Hematopoietic multipotent progenitor cell treated with erythropoietin and hydrocortisone succinate and interleukin-3 and kit ligand, for 17 days (in vitro differentiated cells): ENCODE measurements at regions not wholly inside any gene's neighbourhood (a gene's known extent, or its start where the extent isn't known, plus 50 kb on each side); places are given as distances from the start of the nearest gene placed in this dataset.

Experiments used
- DNase-seq: peaks from one replicate; pipeline ENCODE4 v3.0.0-alpha.2; 2015; ENCODE audit warnings: low spot score

DNA sequence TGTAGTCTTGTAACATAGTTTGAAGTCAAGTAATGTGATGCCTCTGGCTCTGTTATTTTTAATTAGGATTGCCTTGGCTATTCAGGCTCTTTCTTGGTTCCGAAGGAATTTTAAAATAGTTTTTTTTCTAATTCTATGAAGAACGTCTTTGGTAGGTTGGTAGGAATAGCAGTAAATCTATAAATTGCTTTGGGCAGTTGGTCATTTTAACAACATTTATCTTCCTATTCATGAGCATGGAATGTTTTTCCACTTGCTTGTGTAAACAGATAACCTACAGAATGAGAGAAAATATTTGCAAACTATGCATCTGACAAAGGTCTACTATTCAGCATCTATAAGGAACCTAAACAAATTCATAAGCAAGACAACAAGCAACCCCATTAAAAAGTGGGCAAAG, 173.2 kb upstream of the TRPC7 start:
- DNase-seq: no peak

DNA sequence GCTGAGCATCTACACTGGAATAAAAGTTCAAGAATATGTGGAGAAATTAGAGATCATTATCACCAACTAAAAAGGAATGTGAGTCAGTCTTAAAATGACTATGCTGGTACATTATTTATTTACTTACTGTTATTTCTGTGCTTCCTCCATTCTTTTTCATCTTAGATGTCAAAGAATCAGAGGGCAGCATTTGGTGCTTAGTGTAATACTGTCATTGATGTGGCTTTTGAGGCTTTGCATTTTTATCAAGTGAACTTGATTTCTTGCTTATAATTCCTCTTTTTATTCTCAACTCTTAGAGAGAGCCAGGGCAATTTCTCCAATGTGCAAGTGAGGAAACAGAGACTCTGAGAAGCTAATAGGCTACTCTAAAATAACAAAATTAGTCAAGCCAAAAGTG, 163.7 kb upstream of the TRPC7 start:
- DNase-seq: no peak

DNA sequence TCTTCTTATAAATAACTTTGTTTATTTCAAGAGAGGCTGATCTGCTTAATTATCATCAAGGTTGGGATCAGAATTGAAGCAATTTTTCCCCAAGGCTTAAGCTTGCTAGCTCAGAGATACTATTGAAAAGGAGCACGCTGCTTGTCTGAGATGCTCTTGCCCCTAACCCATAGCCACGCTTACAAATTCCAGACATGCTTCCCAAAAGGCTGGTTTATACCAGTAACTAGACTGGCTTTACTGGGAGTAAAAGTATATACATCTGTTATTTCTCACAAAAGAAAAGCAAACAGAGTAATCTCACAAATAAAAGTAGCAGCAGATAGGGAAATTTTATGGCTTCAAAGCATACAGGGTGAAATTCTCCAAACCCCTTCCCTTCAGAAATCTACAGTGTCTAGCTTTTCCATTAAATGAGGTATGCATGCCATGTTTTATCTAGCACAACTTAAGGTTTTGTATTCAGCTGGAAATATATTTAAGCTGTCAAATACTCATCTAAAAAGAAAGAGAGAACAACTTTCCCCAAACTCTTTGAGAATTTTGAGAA, 163.2 kb upstream of the TRPC7 start:
- no peak for DNase-seq

GRCh38 chr5:136527311-136527710, 162.0 kb upstream of the TRPC7 start:
- no peak for DNase-seq

- DNase-seq: no peak
Measured at GRCh38 chr5:136526791-136527190, 161.4 kb upstream of the TRPC7 start.

DNA sequence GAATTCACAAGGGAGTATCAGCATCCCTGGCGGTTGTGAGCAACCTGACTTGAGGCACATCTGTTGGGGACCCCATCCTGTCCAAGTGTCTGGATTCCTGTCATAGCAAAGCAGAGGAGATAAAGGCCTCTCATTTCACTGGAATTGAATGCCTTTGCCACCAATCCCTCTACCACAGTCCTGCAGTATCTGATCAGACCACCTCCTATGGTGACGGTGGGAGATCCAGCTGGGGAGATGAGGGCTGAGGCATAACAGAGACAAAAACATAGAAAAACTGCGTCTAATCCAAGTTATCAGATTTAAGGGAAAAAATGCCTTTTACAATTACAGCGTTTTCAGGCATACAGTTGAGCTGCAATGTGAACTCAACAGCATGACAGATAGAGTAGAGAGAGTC, 160.7 kb upstream of the TRPC7 start:
- DNase-seq: no peak

- DNase-seq: no peak
Measured at GRCh38 chr5:136525597-136525996, 160.3 kb upstream of the TRPC7 start.

DNA sequence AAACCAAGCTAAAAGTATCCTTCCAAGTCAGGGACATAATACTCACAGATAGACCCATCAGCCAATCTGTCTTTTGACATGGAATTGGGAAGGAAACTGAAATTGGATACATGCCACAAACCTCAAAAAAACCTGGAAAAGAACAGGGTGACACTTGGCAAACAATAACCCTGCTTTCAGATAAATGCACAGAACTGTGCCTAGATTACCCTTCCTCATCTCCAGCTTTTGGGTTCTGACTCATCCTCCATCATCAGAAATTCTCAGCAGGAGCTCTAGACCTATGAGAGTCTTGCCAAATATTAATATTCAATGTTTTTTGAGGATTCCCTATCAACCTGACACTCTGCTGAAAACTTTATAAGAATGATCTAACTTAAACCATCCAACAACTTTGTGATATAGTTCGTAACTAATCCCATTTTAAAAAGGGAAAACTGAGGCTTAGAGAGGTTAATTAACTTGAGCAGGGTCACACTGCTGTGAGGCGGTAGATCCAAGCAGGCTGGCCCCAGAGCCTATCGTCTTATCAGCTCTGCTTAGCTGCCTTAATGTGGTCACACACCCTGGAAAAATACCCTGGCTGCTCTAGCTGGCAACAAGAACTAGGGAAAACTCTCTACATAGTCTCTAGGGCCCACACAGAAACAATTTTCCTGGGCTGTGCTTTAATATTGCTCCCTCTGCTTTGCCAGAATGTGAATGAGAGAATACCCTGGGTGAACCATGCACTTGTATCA, 157.0 kb upstream of the TRPC7 start:
- no peak for DNase-seq

DNA sequence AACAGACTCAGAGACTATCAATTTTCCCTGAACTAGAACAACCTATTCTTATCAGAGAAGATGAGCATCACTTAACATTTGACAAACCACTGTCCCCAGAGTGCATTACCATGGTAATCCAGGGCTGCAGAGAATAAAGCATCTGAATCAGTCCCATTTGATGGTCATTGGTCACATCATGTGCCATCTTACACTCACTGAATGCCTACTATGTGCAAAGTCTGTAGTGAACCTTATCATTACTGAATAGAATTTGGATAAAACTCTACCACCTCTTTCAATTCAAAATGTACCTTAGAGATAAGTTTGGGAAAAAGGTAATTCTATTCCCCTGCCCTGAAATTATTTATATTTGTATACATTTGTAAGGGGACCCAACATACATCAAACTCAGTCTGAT, 156.4 kb upstream of the TRPC7 start:
- DNase-seq: no peak

GRCh38 chr5:136518814-136519213, 153.5 kb upstream of the TRPC7 start:
- DNase-seq: no peak

DNA sequence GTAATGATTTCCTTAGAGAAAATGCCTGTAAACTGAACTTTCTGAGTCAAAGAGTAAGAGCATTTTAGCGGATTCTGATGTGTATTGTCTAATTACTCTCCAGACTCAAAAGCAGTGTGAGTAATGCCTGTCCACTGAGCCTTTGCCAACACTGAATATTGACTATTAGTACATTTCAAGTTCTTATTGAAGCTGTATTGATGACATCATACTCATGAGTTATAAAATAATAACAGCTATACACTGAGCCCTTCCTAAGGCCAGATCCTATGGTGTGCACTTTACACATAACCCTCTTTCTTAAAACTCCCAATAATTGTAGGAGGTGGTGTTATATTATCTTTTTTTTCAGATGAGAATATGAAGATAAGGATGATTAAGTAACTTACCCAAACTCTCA, 152.8 kb upstream of the TRPC7 start:
- no peak for DNase-seq

GRCh38 chr5:136517755-136518154, 152.4 kb upstream of the TRPC7 start:
- no peak for DNase-seq

DNA sequence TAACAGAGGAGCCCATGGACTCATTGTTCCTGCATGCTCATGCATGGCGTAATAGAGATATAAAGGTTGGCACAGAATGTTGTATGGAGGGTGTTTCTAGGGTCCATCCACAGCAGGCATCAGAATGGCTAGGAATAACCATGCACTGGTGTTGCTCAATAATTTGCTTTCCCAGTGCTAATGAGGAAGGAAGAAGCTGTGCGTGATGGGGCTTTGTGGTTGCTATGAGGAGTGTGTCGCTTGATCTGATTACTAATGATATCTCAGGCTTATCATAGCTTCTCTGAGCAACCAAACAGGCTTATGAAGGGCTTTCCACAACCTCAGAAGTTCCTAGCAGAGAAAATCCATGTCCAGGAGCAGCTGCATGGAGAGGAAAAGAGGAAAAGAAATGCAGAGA, 151.3 kb upstream of the TRPC7 start:
- no peak for DNase-seq

- no peak for DNase-seq
Measured at GRCh38 chr5:136513430-136513829, 148.1 kb upstream of the TRPC7 start.

GRCh38 chr5:136511046-136511445, 145.7 kb upstream of the TRPC7 start:
- DNase-seq: no peak

GRCh38 chr5:136510481-136510880, 145.1 kb upstream of the TRPC7 start:
- DNase-seq: no peak

- DNase-seq: no peak
Measured at GRCh38 chr5:136506131-136506530, 140.8 kb upstream of the TRPC7 start.

GRCh38 chr5:136501133-136501532, 135.8 kb upstream of the TRPC7 start:
- no peak for DNase-seq

- DNase-seq: no peak
Measured at GRCh38 chr5:136492587-136492986, 127.2 kb upstream of the TRPC7 start.

DNA sequence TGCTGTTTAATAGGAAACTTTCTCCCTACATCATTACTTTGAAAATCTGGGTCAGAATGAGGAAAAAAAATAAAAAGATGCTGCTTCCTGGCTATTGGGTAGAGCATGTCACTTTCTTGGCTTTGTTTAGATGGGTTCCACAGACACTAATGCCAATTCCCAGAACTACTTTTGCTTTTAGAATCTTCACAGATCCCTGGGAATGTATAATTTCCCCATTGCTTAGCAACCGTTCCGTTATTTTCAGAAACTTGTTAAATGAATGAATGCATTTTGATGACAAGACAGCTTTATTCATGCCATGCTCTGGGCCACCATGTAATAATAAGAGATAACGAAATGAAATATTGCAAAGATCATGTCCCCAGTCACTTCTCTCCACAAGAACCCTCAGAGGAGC, 126.5 kb upstream of the TRPC7 start:
- no peak for DNase-seq

DNA sequence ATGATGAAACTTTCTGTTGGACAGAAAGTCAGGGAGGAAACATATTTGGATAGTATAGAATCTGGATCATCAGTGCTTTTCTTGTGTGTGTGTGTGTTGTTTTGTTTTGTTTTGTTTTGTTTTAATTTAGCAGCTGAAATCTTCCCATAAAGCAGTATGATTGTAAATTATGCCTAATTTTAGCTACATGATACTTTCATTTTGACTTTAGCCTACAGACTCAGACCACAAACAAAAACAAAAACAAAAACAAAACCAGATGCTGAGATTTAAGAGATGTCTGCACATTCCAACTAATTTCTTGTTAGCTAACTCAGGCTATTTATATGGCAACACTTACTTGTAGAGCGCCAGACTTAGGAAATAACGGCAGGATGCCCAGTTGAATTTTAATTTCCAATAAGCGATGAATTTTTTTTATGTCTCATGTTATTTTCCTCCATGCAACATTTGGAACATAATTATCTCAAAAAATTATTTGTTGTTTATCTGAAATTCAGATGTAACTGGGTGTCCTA, 119.5 kb upstream of the TRPC7 start:
- DNase-seq: no peak

GRCh38 chr5:136482206-136482605, 116.9 kb upstream of the TRPC7 start:
- no peak for DNase-seq

DNA sequence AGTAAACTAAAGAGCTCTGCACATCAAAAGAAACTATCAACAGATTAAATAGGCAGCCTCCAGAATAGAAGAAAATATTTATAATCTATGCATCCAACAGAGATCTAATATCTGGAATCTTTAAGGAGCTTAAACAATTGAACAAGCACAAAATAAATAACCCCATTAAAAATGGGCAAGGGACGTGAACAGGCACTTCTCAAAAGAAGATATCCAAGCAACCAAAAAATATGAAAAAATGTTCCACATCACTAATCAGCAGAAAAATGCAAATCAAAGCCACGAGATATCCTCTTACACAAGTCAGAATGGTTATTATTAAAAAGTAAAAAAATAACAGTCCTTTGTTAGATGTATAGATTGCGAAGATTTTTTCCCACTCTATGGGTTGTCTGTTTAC, 109.1 kb upstream of the TRPC7 start:
- no peak for DNase-seq

DNA sequence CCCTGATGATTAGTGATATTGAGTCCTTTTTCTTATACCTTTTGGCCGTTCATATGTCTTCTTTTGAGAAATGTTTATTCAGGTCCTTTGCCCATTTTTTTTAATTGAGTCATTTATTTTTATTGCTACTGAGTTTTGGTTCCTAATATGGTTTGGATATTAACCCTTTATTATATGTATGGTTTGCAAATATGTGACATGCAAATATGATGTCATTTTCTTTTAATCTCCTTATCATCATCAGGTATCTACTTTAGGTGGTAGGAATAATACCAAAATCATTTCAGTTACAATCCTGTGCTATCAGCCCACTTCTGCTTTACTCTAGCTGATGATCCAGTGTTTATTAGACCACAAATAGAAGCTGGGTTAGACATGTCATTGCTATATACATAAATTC, 102.3 kb upstream of the TRPC7 start:
- no peak for DNase-seq
